ENCODE measurements at regions not wholly inside any gene's neighbourhood (a gene's known extent, or its start where the extent isn't known, plus 50 kb on each side); places are given as distances from the start of the nearest gene placed in this dataset.

GRCh38 chr21:15130326-15130725 lies 65.5 kb upstream of the NRIP1 start:
- Histone ChIP-seq H3K4me2 (no peak overlapping the region), H3K79me2 (replicated peaks; ENCODE audit: insufficient read depth) (no peaks in the 10 kb centered on the region), H3F3A (replicated peaks; ENCODE audit: low read depth) (no peaks in the 10 kb centered on the region), H4K20me1 (replicated peaks; ENCODE audit: insufficient read depth) (no peaks in the 10 kb centered on the region), H3K36me3 (ENCODE audit: insufficient read depth) (no peaks in the 10 kb centered on the region), H3K27me3 (ENCODE audit: insufficient read depth) (no peaks in the 10 kb centered on the region), H2AFZ (no peak overlapping the region), H3K4me1 (ENCODE audit: insufficient read depth) (no peaks in the 10 kb centered on the region), H3K4me3 (no peak overlapping the region), H3K9me2 (ENCODE audit: insufficient read depth) (peaks cover 3% of the 10 kb centered on the region), H3K27ac (ENCODE audit: low read depth) (no peak overlapping the region)
- Mint-ChIP-seq H3K4me3 (no peak overlapping the region), H3K9me3 (no peaks in the 10 kb centered on the region), H3K4me1 (peaks cover 4% of the 10 kb centered on the region), H3K36me3 (ENCODE audit: low read depth) (no peaks in the 10 kb centered on the region), H3K27me3 (ENCODE audit: insufficient read depth, low read depth, poor library complexity) (no peaks in the 10 kb centered on the region), H3K27ac (no peak overlapping the region)
- DNase-seq (ENCODE audit: low spot score) (no peak), ATAC-seq (no peak)
- TF ChIP-seq JUNB (IDR thresholded peaks at IDR 0.05; ENCODE audit: unreplicated experiment) (no peak), EZH2phosphoT487 (IDR thresholded peaks at IDR 0.05; ENCODE audit: unreplicated experiment) (no peak), ETS1 (IDR thresholded peaks at IDR 0.05) (no peak), POLR2AphosphoS5 (IDR thresholded peaks at IDR 0.05; ENCODE audit: low read depth) (no peak), EZH2 (IDR thresholded peaks at IDR 0.05; ENCODE audit: low read depth, unreplicated experiment) (no peak), CREB1 (CRISPR knock-in tag; IDR thresholded peaks at IDR 0.05; ENCODE audit: low read depth) (no peak), NANOG (IDR thresholded peaks at IDR 0.05; ENCODE audit: borderline replicate concordance) (no peak), STAT1 (IDR thresholded peaks at IDR 0.05; ENCODE audit: unreplicated experiment) (no peak), ZNF331 (CRISPR knock-in tag; IDR thresholded peaks at IDR 0.05; ENCODE audit: low read depth) (no peak), ZNF114 (CRISPR knock-in tag; IDR thresholded peaks at IDR 0.05) (no peak)
- TF ChIP-seq, protein P1, sequence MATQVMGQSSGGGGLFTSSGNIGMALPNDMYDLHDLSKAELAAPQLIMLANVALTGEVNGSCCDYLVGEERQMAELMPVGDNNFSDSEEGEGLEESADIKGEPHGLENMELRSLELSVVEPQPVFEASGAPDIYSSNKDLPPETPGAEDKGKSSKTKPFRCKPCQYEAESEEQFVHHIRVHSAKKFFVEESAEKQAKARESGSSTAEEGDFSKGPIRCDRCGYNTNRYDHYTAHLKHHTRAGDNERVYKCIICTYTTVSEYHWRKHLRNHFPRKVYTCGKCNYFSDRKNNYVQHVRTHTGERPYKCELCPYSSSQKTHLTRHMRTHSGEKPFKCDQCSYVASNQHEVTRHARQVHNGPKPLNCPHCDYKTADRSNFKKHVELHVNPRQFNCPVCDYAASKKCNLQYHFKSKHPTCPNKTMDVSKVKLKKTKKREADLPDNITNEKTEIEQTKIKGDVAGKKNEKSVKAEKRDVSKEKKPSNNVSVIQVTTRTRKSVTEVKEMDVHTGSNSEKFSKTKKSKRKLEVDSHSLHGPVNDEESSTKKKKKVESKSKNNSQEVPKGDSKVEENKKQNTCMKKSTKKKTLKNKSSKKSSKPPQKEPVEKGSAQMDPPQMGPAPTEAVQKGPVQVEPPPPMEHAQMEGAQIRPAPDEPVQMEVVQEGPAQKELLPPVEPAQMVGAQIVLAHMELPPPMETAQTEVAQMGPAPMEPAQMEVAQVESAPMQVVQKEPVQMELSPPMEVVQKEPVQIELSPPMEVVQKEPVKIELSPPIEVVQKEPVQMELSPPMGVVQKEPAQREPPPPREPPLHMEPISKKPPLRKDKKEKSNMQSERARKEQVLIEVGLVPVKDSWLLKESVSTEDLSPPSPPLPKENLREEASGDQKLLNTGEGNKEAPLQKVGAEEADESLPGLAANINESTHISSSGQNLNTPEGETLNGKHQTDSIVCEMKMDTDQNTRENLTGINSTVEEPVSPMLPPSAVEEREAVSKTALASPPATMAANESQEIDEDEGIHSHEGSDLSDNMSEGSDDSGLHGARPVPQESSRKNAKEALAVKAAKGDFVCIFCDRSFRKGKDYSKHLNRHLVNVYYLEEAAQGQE (IDR thresholded peaks at IDR 0.05; ENCODE audit: unreplicated experiment) = no peak
- TF ChIP-seq, protein P2, sequence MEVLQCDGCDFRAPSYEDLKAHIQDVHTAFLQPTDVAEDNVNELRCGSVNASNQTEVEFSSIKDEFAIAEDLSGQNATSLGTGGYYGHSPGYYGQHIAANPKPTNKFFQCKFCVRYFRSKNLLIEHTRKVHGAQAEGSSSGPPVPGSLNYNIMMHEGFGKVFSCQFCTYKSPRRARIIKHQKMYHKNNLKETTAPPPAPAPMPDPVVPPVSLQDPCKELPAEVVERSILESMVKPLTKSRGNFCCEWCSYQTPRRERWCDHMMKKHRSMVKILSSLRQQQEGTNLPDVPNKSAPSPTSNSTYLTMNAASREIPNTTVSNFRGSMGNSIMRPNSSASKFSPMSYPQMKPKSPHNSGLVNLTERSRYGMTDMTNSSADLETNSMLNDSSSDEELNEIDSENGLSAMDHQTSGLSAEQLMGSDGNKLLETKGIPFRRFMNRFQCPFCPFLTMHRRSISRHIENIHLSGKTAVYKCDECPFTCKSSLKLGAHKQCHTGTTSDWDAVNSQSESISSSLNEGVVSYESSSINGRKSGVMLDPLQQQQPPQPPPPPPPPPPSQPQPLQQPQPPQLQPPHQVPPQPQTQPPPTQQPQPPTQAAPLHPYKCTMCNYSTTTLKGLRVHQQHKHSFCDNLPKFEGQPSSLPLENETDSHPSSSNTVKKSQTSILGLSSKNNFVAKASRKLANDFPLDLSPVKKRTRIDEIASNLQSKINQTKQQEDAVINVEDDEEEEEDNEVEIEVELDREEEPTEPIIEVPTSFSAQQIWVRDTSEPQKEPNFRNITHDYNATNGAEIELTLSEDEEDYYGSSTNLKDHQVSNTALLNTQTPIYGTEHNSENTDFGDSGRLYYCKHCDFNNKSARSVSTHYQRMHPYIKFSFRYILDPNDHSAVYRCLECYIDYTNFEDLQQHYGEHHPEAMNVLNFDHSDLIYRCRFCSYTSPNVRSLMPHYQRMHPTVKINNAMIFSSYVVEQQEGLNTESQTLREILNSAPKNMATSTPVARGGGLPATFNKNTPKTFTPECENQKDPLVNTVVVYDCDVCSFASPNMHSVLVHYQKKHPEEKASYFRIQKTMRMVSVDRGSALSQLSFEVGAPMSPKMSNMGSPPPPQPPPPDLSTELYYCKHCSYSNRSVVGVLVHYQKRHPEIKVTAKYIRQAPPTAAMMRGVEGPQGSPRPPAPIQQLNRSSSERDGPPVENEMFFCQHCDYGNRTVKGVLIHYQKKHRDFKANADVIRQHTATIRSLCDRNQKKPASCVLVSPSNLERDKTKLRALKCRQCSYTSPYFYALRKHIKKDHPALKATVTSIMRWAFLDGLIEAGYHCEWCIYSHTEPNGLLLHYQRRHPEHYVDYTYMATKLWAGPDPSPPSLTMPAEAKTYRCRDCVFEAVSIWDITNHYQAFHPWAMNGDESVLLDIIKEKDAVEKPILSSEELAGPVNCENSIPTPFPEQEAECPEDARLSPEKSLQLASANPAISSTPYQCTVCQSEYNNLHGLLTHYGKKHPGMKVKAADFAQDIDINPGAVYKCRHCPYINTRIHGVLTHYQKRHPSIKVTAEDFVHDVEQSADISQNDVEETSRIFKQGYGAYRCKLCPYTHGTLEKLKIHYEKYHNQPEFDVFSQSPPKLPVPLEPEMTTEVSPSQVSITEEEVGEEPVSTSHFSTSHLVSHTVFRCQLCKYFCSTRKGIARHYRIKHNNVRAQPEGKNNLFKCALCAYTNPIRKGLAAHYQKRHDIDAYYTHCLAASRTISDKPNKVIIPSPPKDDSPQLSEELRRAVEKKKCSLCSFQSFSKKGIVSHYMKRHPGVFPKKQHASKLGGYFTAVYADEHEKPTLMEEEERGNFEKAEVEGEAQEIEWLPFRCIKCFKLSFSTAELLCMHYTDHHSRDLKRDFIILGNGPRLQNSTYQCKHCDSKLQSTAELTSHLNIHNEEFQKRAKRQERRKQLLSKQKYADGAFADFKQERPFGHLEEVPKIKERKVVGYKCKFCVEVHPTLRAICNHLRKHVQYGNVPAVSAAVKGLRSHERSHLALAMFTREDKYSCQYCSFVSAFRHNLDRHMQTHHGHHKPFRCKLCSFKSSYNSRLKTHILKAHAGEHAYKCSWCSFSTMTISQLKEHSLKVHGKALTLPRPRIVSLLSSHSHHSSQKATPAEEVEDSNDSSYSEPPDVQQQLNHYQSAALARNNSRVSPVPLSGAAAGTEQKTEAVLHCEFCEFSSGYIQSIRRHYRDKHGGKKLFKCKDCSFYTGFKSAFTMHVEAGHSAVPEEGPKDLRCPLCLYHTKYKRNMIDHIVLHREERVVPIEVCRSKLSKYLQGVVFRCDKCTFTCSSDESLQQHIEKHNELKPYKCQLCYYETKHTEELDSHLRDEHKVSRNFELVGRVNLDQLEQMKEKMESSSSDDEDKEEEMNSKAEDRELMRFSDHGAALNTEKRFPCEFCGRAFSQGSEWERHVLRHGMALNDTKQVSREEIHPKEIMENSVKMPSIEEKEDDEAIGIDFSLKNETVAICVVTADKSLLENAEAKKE (CRISPR knock-in tag; IDR thresholded peaks at IDR 0.05) = no peak
- TF ChIP-seq, protein P3, sequence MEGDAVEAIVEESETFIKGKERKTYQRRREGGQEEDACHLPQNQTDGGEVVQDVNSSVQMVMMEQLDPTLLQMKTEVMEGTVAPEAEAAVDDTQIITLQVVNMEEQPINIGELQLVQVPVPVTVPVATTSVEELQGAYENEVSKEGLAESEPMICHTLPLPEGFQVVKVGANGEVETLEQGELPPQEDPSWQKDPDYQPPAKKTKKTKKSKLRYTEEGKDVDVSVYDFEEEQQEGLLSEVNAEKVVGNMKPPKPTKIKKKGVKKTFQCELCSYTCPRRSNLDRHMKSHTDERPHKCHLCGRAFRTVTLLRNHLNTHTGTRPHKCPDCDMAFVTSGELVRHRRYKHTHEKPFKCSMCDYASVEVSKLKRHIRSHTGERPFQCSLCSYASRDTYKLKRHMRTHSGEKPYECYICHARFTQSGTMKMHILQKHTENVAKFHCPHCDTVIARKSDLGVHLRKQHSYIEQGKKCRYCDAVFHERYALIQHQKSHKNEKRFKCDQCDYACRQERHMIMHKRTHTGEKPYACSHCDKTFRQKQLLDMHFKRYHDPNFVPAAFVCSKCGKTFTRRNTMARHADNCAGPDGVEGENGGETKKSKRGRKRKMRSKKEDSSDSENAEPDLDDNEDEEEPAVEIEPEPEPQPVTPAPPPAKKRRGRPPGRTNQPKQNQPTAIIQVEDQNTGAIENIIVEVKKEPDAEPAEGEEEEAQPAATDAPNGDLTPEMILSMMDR (conservative IDR thresholded peaks at IDR 0.05; ENCODE audit: low read depth in 2 of 2) = no peak

All from GM23338 (cell line).